SK-N-SH (cell line): ENCODE measurements at regions not wholly inside any gene's neighbourhood (a gene's known extent, or its start where the extent isn't known, plus 50 kb on each side); places are given as distances from the start of the nearest gene placed in this dataset.

ENCODE experiments used
- CTCF ChIA-PET: fragments of 300-600, 350-600 bp; formaldehyde crosslinking; extraction: SDS; loops from one replicate; lab custom pipeline; 2021; lab: Yijun Ruan, JAX
- POLR2A ChIA-PET: fragments of 350-600 bp; sonication (Branson Sonifier 250); formaldehyde crosslinking; extraction: SDS; loops from one replicate; lab custom pipeline; 2020; ENCODE audit warnings: antibody characterized with exemption, inconsistent platforms; lab: Yijun Ruan, JAX
- DNase-seq: peaks from one replicate; pipeline ENCODE4 v3.0.0; 2012
- H2AFZ ChIP-seq: fragments of 200-600 bp; sonication (generic); 2 replicates; pipeline ENCODE4 v1.8.1; 2016; ENCODE audit warnings: antibody characterized with exemption, mild to moderate bottlenecking, low read depth
- H3F3A ChIP-seq: fragments of 200-600 bp; sonication (generic); replicated peaks from 2 replicates; pipeline ENCODE3; 2016; ENCODE audit warnings: antibody characterized with exemption, mild to moderate bottlenecking; ENCODE audit not compliant: insufficient read depth
- H3K27ac ChIP-seq, 2 experiments: fragments of 200-500 bp in 1 of 2; fragments of 200-600 bp in 1 of 2; sonication (Bioruptor generic) in 1 of 2; sonication (generic), shearing (Covaris generic) in 1 of 2; 2 replicates each; pipeline versions ENCODE4 v1.5.1 to v1.6.1; 2014 to 2016; ENCODE audit warnings: low read depth in 2 of 2, inconsistent platforms in 1 of 2, low read length in 1 of 2, mild to moderate bottlenecking in 1 of 2, mixed read lengths in 1 of 2
- H3K27me3 ChIP-seq: fragments of 200-600 bp; sonication (generic), shearing (Covaris generic); 2 replicates; pipeline ENCODE4 v1.6.1; 2016; ENCODE audit warnings: mixed run types; ENCODE audit not compliant: insufficient read depth
- H3K36me3 ChIP-seq, 2 experiments: fragments of 200-500 bp in 1 of 2; fragments of 200-600 bp in 1 of 2; sonication (Bioruptor generic) in 1 of 2; sonication (generic) in 1 of 2; replicated peaks in 1 of 2; 2 replicates each; pipeline versions ENCODE3 to v1.5.1; 2014 to 2016; ENCODE audit warnings: low read length in 1 of 2, mild to moderate bottlenecking in 1 of 2; ENCODE audit not compliant: insufficient read depth in 2 of 2, control insufficient read depth in 1 of 2
- H3K4me1 ChIP-seq, 2 experiments: fragments of 200-500 bp in 1 of 2; fragments of 200-600 bp in 1 of 2; sonication (Bioruptor generic) in 1 of 2; sonication (generic), shearing (Covaris generic) in 1 of 2; 2 replicates each; pipeline versions ENCODE4 v1.5.1 to v1.6.1; 2014 to 2016; ENCODE audit warnings: low read depth in 1 of 2, low read length in 1 of 2, mixed run types in 1 of 2; ENCODE audit not compliant: insufficient read depth in 2 of 2, control insufficient read depth in 1 of 2
- H3K4me2 ChIP-seq: fragments of 200-600 bp; sonication (generic), shearing (Covaris generic); 2 replicates; pipeline ENCODE4 v1.6.1; 2017; ENCODE audit warnings: mixed run types
- H3K4me3 ChIP-seq, 2 experiments: fragments of 200-500 bp in 1 of 2; fragments of 200-600 bp in 1 of 2; sonication (Bioruptor generic) in 1 of 2; sonication (generic), shearing (Covaris generic) in 1 of 2; 2 replicates each; pipeline versions ENCODE4 v1.5.1 to v1.8.1; 2014 to 2016; ENCODE audit warnings: low read depth in 2 of 2, inconsistent platforms in 1 of 2, low read length in 1 of 2, mild to moderate bottlenecking in 1 of 2, mixed read lengths in 1 of 2, moderate library complexity in 1 of 2
- H3K79me2 ChIP-seq: fragments of 200-600 bp; sonication (generic); 2 replicates; pipeline ENCODE4 v1.8.1; 2017; ENCODE audit warnings: mild to moderate bottlenecking; ENCODE audit not compliant: insufficient read depth
- H3K9ac ChIP-seq: fragments of 200-600 bp; sonication (generic); 2 replicates; pipeline ENCODE4 v1.6.1; 2017; ENCODE audit warnings: mixed run types
- H3K9me2 ChIP-seq: fragments of 200-600 bp; sonication (generic); 2 replicates; pipeline ENCODE4 v1.6.1; 2017; ENCODE audit warnings: mixed run types
- H3K9me3 ChIP-seq: fragments of 200-600 bp; sonication (generic); 2 replicates; pipeline ENCODE4 v1.6.1; 2017; ENCODE audit warnings: mixed run types, mild to moderate bottlenecking, moderate library complexity
- H4K20me1 ChIP-seq: fragments of 200-600 bp; sonication (generic); 2 replicates; pipeline ENCODE4 v1.6.1; 2017; ENCODE audit warnings: mild to moderate bottlenecking, mixed run types; ENCODE audit not compliant: insufficient read depth
- ELF1 ChIP-seq: IDR thresholded peaks from 2 replicates; pipeline ENCODE4 v1.4.0; 2012
- EZH2phosphoT487 ChIP-seq: fragments of 200-600 bp; sonication (generic); IDR thresholded peaks from 2 replicates; pipeline ENCODE4 v1.6.1; 2017; ENCODE audit warnings: low read depth, mixed run types, mild to moderate bottlenecking, antibody characterized with exemption, moderate library complexity, borderline replicate concordance
- FOXJ3 ChIP-seq: sonication (generic); formaldehyde crosslinking; IDR thresholded peaks from 2 replicates; pipeline ENCODE4 v1.5.1; 2020; ENCODE audit warnings: mild to moderate bottlenecking, missing genetic modification reagents
- MXI1 ChIP-seq: IDR thresholded peaks from 2 replicates; pipeline ENCODE4 v1.6.1; 2012; ENCODE audit warnings: mild to moderate bottlenecking, low read depth, low read length, improper control_type of control experiment
- NRF1 ChIP-seq: IDR thresholded peaks from 2 replicates; pipeline ENCODE4 v1.6.1; 2012; ENCODE audit warnings: low read depth, mild to moderate bottlenecking, low read length
- PBX3 ChIP-seq: IDR thresholded peaks from 2 replicates; pipeline ENCODE4; 2012
- REST ChIP-seq: IDR thresholded peaks from 2 replicates; pipeline ENCODE4 v1.6.1; 2012; ENCODE audit warnings: mild to moderate bottlenecking, low read depth, low read length, moderate library complexity
- SIN3A ChIP-seq: IDR thresholded peaks from 2 replicates; pipeline ENCODE4 v1.6.1; 2012; ENCODE audit warnings: low read depth, mild to moderate bottlenecking, low read length, moderate library complexity, borderline replicate concordance
- SMC3 ChIP-seq: IDR thresholded peaks from 2 replicates; pipeline ENCODE4 v1.6.1; 2012; ENCODE audit warnings: low read depth, low read length, improper control_type of control experiment
- TCF12 ChIP-seq: IDR thresholded peaks from 2 replicates; pipeline ENCODE4 v1.4.0; 2012
- USF1 ChIP-seq: IDR thresholded peaks from 2 replicates; pipeline ENCODE4 v1.4.0; 2012; ENCODE audit warnings: low read depth, borderline replicate concordance
- USF2 ChIP-seq: fragments of 150-350 bp; IDR thresholded peaks from 2 replicates; pipeline ENCODE4 v1.6.1; 2017; ENCODE audit warnings: antibody characterized with exemption, low read length, low read depth, borderline replicate concordance
- WGBS: methylation state at CpG from one replicate; pipeline ENCODE4 v1.1.6; 2017; ENCODE audit warnings: low lambda C conversion rate; 5-methylcytosine and 5-hydroxymethylcytosine counted together

GRCh38 chr2:186429104-186429503 lies 57.0 kb upstream of the ZC3H15 start (continued):
- no peak for TF ChIP-seq REST
- no peak for TF ChIP-seq MXI1

GRCh38 chr2:186431306-186431705 lies 54.8 kb upstream of the ZC3H15 start:
- Histone ChIP-seq H3K9me3 (no peaks in the 10 kb centered on the region), H3K4me2 (no peak overlapping the region), H3F3A (no peaks in the 10 kb centered on the region), H3K9ac (no peak overlapping the region), H3K9me2 (no peaks in the 10 kb centered on the region), H3K27me3 (no peaks in the 10 kb centered on the region), H3K27ac (no peak overlapping the region), H3K4me3 (no peak overlapping the region), H3K4me1 (no peaks in the 10 kb centered on the region), H2AFZ (no peak overlapping the region), H3K79me2 (no peaks in the 10 kb centered on the region), H3K36me3 (no peaks in the 10 kb centered on the region), H4K20me1 (no peaks in the 10 kb centered on the region)
- no peak for TF ChIP-seq USF1
- no peak for TF ChIP-seq REST
- no peak for TF ChIP-seq FOXJ3
- no peak for TF ChIP-seq SIN3A
- no peak for TF ChIP-seq USF2
- TF ChIP-seq NRF1, result no peak
- TF ChIP-seq EZH2phosphoT487, result no peak
- no peak for TF ChIP-seq SMC3
- TF ChIP-seq ELF1, result no peak
- no peak for TF ChIP-seq PBX3
- no peak for TF ChIP-seq TCF12
- ChIA-PET POLR2A (no interaction called here), CTCF (interaction anchor here (1.0 kb wide), 1 partner anchor 12 kb away, joined by 3 read pairs; no protein-coding TSS in a partner anchor)
- 91% methylated on average over 5 of the region's 6 CpGs for WGBS
- no peak for DNase-seq
